ENCODE measurements at regions not wholly inside any gene's neighbourhood (a gene's known extent, or its start where the extent isn't known, plus 50 kb on each side); places are given as distances from the start of the nearest gene placed in this dataset.

- H3K4me3 Mint-ChIP-seq (ENCODE audit: unreplicated experiment): no peak overlapping the region
- no peaks in the 10 kb centered on the region for H3K36me3 Mint-ChIP-seq (ENCODE audit: unreplicated experiment)
- H3K27ac Mint-ChIP-seq (ENCODE audit: unreplicated experiment): no peak overlapping the region
- peaks cover 2% of the 10 kb centered on the region for H3K9me3 Mint-ChIP-seq (ENCODE audit: unreplicated experiment)
- no peak for TF ChIP-seq CTCF (IDR thresholded peaks at IDR 0.05; ENCODE audit: partially characterized antibody, unreplicated experiment)
- H3K4me1 Mint-ChIP-seq (ENCODE audit: low read depth, unreplicated experiment): no peaks in the 10 kb centered on the region
- no peaks in the 10 kb centered on the region for H3K27me3 Mint-ChIP-seq (ENCODE audit: unreplicated experiment)
- no peak for DNase-seq
Observed at GRCh38 chr15:95995375-95996168, 334.9 kb upstream of the NR2F2 start.

- Mint-ChIP-seq H3K36me3 (ENCODE audit: unreplicated experiment) (no peaks in the 10 kb centered on the region), H3K4me1 (ENCODE audit: low read depth, unreplicated experiment) (no peaks in the 10 kb centered on the region), H3K4me3 (ENCODE audit: unreplicated experiment) (no peak overlapping the region), H3K9me3 (ENCODE audit: unreplicated experiment) (peaks cover 2% of the 10 kb centered on the region), H3K27ac (ENCODE audit: unreplicated experiment) (no peak overlapping the region), H3K27me3 (ENCODE audit: unreplicated experiment) (no peaks in the 10 kb centered on the region)
- no peak for DNase-seq
- TF ChIP-seq CTCF (IDR thresholded peaks at IDR 0.05; ENCODE audit: partially characterized antibody, unreplicated experiment): no peak
Observed at GRCh38 chr15:95996494-95996893, 334.0 kb upstream of the NR2F2 start.

GRCh38 chr15:95998935-95999334, 331.6 kb upstream of the NR2F2 start:
- Mint-ChIP-seq H3K36me3 (ENCODE audit: unreplicated experiment) (no peaks in the 10 kb centered on the region), H3K27me3 (ENCODE audit: unreplicated experiment) (no peaks in the 10 kb centered on the region), H3K27ac (ENCODE audit: unreplicated experiment) (no peak overlapping the region), H3K4me3 (ENCODE audit: unreplicated experiment) (no peak overlapping the region), H3K9me3 (ENCODE audit: unreplicated experiment) (peaks cover 2% of the 10 kb centered on the region), H3K4me1 (ENCODE audit: low read depth, unreplicated experiment) (no peaks in the 10 kb centered on the region)
- DNase-seq: no peak
- no peak for TF ChIP-seq CTCF (IDR thresholded peaks at IDR 0.05; ENCODE audit: partially characterized antibody, unreplicated experiment)

GRCh38 chr15:96002890-96003859, 327.3 kb upstream of the NR2F2 start:
- no peaks in the 10 kb centered on the region for H3K4me1 Mint-ChIP-seq (ENCODE audit: low read depth, unreplicated experiment)
- H3K27ac Mint-ChIP-seq (ENCODE audit: unreplicated experiment): no peak overlapping the region
- H3K4me3 Mint-ChIP-seq (ENCODE audit: unreplicated experiment): no peak overlapping the region
- no peak for DNase-seq
- no peaks in the 10 kb centered on the region for H3K9me3 Mint-ChIP-seq (ENCODE audit: unreplicated experiment)
- TF ChIP-seq CTCF (IDR thresholded peaks at IDR 0.05; ENCODE audit: partially characterized antibody, unreplicated experiment): no peak
- no peaks in the 10 kb centered on the region for H3K36me3 Mint-ChIP-seq (ENCODE audit: unreplicated experiment)
- peaks cover 3% of the 10 kb centered on the region for H3K27me3 Mint-ChIP-seq (ENCODE audit: unreplicated experiment)

All from glutamatergic neuron (in vitro differentiated cells).